ENCODE measurements at regions not wholly inside any gene's neighbourhood (a gene's known extent, or its start where the extent isn't known, plus 50 kb on each side); places are given as distances from the start of the nearest gene placed in this dataset.

GRCh38 chr20:12535316-12535715, 473.5 kb upstream of the SPTLC3 start:
- TF ChIP-seq GATA2 (IDR thresholded peaks at IDR 0.05; ENCODE audit: low read depth, low read length) = no peak
- no peak for TF ChIP-seq GATA3 (IDR thresholded peaks at IDR 0.05; ENCODE audit: low read depth, low read length)

GRCh38 chr20:12535770-12536169, 473.0 kb upstream of the SPTLC3 start:
- TF ChIP-seq GATA3 (IDR thresholded peaks at IDR 0.05; ENCODE audit: low read depth, low read length) = no peak
- TF ChIP-seq GATA2 (IDR thresholded peaks at IDR 0.05; ENCODE audit: low read depth, low read length) = no peak

DNA sequence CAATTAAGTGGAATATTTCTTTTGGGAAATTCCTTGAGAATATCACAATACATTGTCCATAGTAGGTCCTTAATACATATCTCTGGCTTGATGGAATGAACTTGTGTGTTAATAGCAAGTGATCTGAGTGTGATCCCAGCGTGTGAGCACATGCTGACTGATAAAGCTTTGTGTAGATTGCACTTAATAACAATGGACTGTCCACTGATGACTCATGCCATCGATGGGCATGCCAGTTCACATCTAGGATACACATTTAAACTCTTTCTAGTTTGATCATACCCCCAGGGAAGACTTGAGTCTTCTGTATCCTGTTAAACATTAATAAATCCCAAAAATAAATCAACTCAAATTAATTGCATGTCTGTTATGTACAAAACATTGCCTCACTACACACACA, 454.3 kb upstream of the SPTLC3 start:
- TF ChIP-seq GATA2 (IDR thresholded peaks at IDR 0.05; ENCODE audit: low read depth, low read length) (no peak), GATA3 (IDR thresholded peaks at IDR 0.05; ENCODE audit: low read depth, low read length) (no peak)

- TF ChIP-seq GATA3 (IDR thresholded peaks at IDR 0.05; ENCODE audit: low read depth, low read length) (no peak), GATA2 (IDR thresholded peaks at IDR 0.05; ENCODE audit: low read depth, low read length) (no peak)
Measured at GRCh38 chr20:12555369-12555768, 453.4 kb upstream of the SPTLC3 start.

DNA sequence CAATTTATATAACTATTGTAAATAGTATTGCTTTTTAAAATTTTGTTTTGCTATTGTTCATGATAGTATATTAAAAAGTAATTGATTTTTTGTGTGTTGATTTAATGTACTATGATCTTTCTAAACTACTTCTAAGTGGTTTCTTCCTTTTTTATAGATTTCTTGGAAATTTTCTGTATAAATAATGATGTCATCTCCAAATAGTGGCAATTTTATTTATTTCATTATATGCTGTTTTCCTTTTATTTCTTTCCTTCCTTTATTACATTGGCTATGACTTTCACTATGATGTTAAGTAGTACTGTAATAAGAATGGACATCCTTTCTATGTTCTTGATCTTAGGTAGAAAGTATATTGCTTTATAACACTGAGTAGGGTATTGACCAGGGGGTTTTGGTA, 451.5 kb upstream of the SPTLC3 start:
- TF ChIP-seq GATA3 (IDR thresholded peaks at IDR 0.05; ENCODE audit: low read depth, low read length) (no peak), GATA2 (IDR thresholded peaks at IDR 0.05; ENCODE audit: low read depth, low read length) (no peak)

- TF ChIP-seq GATA3 (IDR thresholded peaks at IDR 0.05; ENCODE audit: low read depth, low read length) (no peak), GATA2 (IDR thresholded peaks at IDR 0.05; ENCODE audit: low read depth, low read length) (peak; percentile 48; the same call in 1 of the 2 replicates)
Measured at GRCh38 chr20:12564979-12565378, 443.8 kb upstream of the SPTLC3 start.

DNA sequence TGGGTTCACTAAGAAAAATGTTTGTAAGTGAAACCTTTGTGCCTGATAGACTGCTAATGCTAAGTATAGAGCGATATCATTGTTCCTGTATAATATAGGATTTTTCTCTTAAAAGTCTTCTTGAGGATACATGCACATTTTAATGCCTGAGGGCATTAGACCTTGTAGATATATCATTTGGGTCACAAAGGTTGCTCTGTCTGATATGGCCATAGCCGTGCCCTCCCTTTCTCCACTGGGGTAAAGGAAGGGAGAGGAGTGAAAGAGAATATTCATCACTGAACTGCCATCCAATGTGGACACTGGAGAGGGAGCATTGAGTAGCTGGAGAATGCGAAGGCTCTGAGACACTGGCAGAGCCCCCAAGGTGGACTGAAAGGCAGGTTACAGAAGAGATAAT, 442.2 kb upstream of the SPTLC3 start:
- TF ChIP-seq GATA2 (IDR thresholded peaks at IDR 0.05; ENCODE audit: low read depth, low read length) (no peak), GATA3 (IDR thresholded peaks at IDR 0.05; ENCODE audit: low read depth, low read length) (no peak)

DNA sequence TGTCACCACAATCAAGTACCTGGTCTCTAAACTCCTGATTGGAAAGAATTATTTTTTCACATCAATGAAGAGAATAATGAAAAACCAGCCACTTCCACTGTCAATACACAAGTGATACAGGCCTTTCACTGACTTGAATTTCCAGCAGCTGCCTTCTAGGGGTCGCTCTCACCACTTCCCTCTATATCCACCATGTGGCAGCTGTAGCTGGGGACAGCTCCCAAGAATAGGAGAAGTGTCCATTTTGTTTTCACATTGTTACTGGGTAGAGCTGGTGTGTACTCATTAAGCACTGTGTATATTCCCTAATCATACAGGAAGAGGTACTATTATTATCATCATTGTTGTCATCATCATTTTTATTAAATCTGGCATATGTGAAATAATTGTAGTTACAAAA, 438.4 kb upstream of the SPTLC3 start:
- no peak for TF ChIP-seq GATA2 (IDR thresholded peaks at IDR 0.05; ENCODE audit: low read depth, low read length)
- no peak for TF ChIP-seq GATA3 (IDR thresholded peaks at IDR 0.05; ENCODE audit: low read depth, low read length)

- TF ChIP-seq GATA3 (IDR thresholded peaks at IDR 0.05; ENCODE audit: low read depth, low read length) (no peak), GATA2 (IDR thresholded peaks at IDR 0.05; ENCODE audit: low read depth, low read length) (no peak)
Measured at GRCh38 chr20:12573442-12573841, 435.3 kb upstream of the SPTLC3 start.

DNA sequence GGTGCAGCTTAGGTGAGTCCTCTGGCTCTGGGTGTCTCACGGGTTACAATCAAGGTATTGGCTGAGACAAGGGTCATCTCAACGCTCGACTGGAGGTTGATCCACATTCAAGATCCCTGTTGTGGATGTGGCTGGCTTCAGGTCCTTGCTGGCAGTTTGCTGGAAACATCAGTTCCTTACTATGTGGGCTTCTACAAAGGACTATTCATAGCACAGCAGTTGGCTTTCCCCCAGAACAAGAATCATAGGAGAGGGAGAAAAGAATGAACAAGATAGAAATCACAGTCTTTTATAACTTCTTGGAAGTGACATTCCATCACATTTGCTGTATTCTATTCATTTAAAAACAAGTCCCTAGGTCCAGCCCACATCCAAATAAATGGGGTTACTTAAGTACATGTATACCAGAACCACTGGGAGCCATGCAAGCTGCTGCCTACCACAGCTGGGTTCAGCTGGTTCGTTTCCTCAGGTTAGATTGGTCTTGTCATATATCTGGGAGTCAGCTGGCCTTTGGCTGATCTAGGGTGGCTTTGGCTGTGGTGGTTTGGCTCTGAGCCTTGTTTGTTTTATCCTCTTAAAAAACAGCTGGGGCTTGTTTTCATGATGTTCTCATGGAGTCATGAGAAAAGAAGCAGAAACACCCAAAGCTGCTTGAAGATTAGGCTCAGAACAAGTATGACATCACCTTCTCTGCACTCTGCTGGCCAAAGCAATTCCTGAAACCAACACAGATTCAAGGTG, 433.2 kb upstream of the SPTLC3 start:
- TF ChIP-seq GATA3 (IDR thresholded peaks at IDR 0.05; ENCODE audit: low read depth, low read length) (no peak), GATA2 (IDR thresholded peaks at IDR 0.05; ENCODE audit: low read depth, low read length) (no peak)

DNA sequence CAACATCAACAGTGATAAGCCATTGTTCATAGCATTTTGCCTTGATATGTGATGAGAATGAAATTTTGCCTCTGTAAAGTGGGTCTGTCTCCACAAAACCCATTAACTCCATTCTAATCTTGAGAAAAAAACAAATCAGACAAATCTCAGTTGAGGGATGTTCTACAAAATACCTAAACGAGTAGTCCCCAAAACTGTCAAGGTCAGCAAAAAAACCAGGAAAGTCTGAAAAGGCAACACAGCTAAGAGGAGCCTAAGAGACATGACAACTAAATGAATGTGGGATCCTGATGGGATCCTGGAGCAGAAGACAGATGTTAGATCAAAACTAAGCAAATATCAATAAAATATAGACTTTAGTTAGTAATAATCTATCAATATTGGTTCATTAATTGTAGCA, 431.6 kb upstream of the SPTLC3 start:
- TF ChIP-seq GATA3 (IDR thresholded peaks at IDR 0.05; ENCODE audit: low read depth, low read length) (no peak), GATA2 (IDR thresholded peaks at IDR 0.05; ENCODE audit: low read depth, low read length) (no peak)

GRCh38 chr20:12581644-12582289, 427.0 kb upstream of the SPTLC3 start:
- TF ChIP-seq GATA3 (IDR thresholded peaks at IDR 0.05; ENCODE audit: low read depth, low read length) (no peak), GATA2 (IDR thresholded peaks at IDR 0.05; ENCODE audit: low read depth, low read length) (no peak)

DNA sequence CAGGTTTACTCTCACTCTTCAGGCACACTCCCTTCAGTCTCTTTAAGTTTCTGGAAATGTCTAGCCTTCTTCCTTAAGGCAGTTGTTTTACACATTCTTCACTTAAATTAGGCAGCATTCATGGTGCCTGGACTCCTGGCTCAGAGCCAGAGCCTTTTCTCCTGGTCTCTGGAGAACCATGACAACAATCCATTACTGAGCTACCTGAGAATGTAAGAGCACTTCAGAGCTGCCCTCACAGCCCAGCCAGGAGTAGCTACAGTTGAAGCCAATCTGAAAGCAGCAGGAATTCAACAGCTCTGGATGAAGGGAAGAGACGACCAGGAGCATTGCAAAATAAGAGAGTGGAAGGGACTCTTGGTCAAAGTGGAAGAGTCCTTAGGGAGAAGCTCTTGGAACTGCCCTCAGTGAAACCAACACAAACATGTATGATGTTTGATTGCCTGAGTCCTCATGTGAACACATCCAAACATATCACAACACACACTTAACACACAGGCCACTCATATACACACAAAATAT, 416.8 kb upstream of the SPTLC3 start:
- no peak for TF ChIP-seq GATA2 (IDR thresholded peaks at IDR 0.05; ENCODE audit: low read depth, low read length)

- TF ChIP-seq GATA2 (IDR thresholded peaks at IDR 0.05; ENCODE audit: low read depth, low read length) (no peak), GATA3 (IDR thresholded peaks at IDR 0.05; ENCODE audit: low read depth, low read length) (no peak)
Measured at GRCh38 chr20:12592756-12593155, 416.0 kb upstream of the SPTLC3 start.

GRCh38 chr20:12593342-12593873, 415.4 kb upstream of the SPTLC3 start:
- TF ChIP-seq GATA2 (IDR thresholded peaks at IDR 0.05; ENCODE audit: low read depth, low read length) = no peak
- no peak for TF ChIP-seq GATA3 (IDR thresholded peaks at IDR 0.05; ENCODE audit: low read depth, low read length)

All from SH-SY5Y (cell line).